NB4 (cell line): ENCODE measurements at regions not wholly inside any gene's neighbourhood (a gene's known extent, or its start where the extent isn't known, plus 50 kb on each side); places are given as distances from the start of the nearest gene placed in this dataset.

Experiments used
- POLR2A ChIP-seq: IDR thresholded peaks from 2 replicates; pipeline ENCODE4 v1.6.1; 2011; ENCODE audit warnings: mild to moderate bottlenecking; ENCODE audit not compliant: insufficient read length; ENCODE audit errors: extremely low read depth
- TF ChIP-seq, protein P1 (sequence below): IDR thresholded peaks from one replicate; pipeline ENCODE4 v1.5.1; 2012; ENCODE audit warnings: low read depth, low read length
- TF ChIP-seq, protein P2 (sequence below): IDR thresholded peaks from 2 replicates; pipeline ENCODE4 v1.6.1; 2011; ENCODE audit warnings: low read depth, low read length

DNA sequence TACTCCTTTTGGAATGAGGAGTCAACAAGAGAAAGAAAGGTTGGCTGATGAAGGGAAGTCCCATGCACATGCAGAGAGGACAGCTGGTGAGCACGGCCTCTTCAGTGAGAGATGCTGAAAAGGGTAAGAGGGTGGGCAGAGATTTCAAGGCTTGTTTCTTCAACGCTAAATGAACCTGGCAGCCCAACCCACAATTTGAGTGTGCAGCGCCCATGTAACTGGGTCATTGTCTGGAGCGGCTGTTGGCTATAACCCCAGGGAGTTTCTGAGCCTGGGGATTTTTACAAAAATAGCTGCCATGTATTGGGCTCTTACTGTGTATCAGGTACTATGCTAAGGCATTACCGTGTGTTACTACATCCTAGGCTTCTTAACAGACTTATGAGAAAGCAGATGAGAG is 594.1 kb downstream of the ETS1 start:
- TF ChIP-seq, protein P1, sequence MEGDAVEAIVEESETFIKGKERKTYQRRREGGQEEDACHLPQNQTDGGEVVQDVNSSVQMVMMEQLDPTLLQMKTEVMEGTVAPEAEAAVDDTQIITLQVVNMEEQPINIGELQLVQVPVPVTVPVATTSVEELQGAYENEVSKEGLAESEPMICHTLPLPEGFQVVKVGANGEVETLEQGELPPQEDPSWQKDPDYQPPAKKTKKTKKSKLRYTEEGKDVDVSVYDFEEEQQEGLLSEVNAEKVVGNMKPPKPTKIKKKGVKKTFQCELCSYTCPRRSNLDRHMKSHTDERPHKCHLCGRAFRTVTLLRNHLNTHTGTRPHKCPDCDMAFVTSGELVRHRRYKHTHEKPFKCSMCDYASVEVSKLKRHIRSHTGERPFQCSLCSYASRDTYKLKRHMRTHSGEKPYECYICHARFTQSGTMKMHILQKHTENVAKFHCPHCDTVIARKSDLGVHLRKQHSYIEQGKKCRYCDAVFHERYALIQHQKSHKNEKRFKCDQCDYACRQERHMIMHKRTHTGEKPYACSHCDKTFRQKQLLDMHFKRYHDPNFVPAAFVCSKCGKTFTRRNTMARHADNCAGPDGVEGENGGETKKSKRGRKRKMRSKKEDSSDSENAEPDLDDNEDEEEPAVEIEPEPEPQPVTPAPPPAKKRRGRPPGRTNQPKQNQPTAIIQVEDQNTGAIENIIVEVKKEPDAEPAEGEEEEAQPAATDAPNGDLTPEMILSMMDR: no peak
- TF ChIP-seq, protein P2, sequence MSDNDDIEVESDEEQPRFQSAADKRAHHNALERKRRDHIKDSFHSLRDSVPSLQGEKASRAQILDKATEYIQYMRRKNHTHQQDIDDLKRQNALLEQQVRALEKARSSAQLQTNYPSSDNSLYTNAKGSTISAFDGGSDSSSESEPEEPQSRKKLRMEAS: no peak
- TF ChIP-seq POLR2A: no peak
